Stimulated activated CD4-positive, alpha-beta T cell treated with anti-CD3 and anti-CD28 coated beads, TNF-alpha, amount 100 ng/mL, for 48 hours (primary cell): ENCODE measurements at regions not wholly inside any gene's neighbourhood (a gene's known extent, or its start where the extent isn't known, plus 50 kb on each side); places are given as distances from the start of the nearest gene placed in this dataset.

Experiments used
- DNase-seq, 3 donors: peaks; one replicate each; pipeline ENCODE4 v3.0.0-alpha.2; 2020; ENCODE audit warnings: low read depth in 3 of 3

DNA sequence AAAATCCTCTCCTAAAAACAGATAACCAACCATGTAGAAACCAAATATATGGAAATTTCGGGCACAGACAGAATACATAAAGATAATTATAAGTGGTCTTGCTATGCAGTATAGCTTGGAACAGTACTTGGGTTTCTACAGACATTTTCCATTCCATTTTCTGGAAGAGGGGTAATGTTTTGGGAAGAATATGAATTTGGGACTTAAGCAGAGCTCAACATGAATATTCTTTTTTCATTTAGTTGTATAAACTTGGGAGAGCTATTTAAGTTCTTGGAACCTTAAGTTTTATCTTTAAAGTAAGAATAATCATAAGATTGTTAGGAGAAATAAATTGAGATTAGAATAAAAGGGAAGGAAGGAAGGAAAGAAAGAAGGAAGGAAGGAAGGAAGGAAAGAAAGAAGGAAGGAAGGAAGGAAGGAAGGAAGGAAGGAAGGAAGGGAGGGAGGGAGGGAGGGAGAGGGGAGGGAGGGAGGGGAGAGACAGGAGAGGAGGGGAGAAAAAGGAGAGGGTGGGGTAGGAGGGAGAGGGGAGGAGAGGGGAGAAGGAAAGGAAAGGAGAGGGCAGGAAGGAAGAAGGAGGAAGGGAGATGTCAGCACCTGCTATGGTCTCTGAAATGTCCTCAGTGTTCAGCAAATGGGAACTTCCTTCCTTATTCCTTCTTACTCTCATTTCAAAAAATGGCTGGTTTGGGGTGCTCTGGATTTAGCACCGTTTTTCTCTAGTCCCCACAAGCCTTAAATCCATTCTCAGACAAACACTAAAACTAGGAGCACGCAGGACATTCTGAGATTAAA, 248.3 kb downstream of the LY86 start:
- DNase-seq = no peak

DNA sequence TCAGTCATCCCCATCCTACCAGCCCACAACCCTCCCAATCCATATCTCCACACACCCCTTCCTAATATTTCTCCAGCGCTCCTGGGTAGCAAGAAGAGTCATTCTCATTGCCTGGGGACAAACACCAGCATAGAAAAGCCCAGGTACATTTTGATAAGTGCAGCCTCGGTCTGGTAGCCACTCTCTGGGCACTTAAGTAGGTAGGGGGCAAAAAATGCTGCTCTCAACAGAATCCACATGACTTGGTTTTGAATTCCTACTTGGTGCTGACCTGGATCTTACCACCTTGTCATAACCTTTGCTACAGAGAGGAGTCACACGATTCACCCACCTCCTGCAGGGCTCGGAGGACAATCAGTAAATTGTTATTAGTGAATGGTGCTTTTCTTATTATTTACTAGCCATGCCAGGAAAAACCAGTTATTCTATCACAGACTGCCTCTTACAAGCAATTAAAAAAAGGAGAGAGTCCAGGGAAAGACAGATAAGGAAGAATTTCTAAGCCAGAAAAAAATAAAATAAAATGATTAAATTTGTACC, 249.1 kb downstream of the LY86 start:
- no peak for DNase-seq

DNA sequence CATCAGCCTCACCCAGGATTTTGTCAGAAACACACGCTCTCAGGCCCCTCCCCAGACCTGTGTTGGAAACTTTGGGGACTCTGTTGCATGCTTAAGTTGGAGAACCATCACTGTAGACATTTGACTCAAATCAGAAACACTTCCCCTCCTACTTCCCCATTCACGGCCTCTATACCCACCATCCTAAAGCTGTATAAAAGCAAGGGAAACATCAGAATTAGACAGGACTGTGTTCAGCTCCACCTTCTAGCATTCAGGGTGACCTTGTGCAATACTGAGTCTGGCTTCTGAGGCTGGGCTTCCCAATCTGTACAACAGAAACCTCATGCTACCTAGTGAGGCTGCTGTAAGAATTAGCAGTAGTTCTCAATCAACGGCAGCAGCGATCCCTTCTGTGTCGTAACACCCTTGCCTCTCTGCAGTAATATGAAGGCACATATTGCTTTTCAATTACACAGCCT, 252.3 kb downstream of the LY86 start:
- no peak for DNase-seq

DNA sequence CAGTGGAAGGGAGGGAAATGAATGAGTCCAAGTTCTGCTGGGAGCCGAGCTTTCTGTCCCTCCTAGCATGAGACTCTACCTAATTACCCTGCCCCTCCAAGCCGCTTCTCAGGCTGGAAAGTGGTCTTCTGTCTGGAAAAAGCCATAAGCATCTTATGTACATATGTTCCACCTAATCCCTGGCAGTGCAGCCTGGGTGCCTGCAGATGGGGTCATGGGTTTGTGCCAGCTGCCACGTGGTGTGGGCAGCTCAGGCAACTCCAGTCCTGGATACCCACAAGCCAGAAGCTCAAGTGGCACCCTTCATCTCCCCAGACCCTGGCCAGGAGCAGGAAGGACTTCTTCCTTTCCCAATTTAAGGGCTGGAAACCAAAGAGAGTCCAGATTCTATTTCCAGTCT, 253.1 kb downstream of the LY86 start:
- DNase-seq = no peak

DNA sequence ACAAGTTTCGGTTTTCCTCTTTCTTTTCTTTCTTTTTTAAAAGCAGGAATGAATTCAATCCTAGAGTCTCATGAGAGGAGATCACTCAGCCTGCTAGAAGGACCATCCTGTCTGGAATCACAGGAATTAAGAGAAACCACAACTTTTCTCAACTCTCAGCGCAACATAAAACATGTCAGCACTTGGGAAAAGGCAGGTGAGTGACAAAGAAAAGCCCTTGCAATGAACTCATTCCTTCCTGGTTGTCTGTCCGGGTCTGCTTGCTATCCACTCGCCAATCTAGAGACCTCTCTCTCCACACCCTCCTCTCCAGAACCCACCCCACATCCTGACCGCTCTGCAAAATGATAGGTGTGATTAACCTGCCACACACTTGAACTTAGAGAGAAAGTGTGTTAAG, 253.8 kb downstream of the LY86 start:
- DNase-seq = no peak

DNA sequence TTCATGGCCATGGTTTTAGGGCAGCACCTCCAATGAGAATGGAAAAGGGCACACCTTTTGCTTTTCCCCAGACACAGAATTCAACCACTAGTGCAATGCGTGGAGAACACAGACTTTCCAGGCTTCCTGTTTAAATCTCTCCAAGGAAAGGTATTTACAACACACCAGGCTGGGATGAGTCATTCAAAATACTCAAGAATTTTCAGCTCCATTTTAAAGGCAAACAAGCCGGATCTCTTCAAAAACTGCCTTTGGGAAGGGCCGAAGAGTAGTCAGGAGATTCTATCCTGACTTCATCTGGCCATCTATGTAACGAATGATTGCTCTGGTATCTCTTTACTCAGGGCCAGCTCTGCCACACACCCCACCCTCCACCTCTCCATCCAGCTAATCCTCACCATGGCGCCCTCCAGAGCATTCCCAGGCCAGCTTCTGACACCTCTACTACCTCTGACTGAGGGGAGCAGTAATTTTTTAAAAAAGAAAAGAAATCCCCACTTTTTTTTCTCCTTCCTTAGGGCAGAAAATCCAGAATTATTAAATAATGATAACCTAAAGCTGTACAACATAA, 254.6 kb downstream of the LY86 start:
- no peak for DNase-seq

DNA sequence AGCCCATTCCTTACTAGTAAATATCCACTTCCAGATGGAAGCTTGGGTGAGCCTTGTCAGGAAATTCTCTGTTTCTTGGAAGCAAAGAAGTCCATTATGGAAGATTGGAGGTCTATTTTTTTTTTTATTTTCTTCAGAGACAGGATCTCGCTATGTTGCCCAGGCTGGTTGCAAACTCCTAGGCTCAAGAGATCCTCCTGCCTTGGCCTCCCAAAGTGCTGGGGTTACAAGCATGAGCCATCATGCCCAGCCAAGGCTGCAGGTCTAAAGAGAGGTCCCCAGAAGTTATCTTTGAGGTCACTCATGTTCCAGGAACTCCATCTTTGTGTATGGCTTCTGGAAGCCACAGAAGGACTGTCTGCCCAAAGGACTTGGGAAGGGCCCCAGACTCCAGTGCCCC, 255.3 kb downstream of the LY86 start:
- DNase-seq = no peak

DNA sequence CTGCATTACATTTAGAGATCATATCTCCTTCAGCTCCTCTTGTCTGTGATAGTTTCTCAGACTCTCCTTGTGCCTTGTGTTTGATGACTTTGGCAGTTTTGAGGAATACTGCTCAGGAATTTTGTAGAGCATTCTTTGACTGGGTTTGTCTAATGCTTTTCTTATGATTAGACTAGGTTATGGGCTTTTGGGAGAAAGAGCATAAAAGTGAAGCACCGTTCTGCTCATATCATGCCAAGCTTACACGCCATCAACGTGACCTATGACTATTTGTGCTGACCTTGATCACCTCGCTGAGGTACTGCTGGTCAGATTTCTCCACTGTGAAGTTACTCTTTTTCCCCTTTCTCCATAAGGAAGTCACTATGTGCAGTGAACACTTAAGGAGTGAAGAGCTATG, 256.0 kb downstream of the LY86 start:
- DNase-seq = no peak

DNA sequence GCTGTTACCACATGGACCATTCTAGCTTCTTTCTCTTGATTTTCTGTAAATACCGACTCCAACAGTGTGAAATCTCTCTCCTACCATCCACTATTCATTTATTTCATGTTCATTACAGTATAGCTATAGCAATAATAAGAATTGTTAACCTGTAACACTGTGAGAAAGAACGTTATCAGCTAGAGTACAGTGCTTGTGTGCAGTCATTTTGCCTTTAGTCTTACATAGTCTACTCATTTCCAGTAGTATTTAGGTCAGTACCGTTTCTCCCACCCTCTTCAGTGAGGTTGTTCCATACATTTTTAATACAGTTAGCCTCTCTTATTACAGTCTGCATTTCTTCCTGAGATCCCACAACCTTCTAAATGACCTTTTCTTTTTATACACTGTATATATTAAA, 257.1 kb downstream of the LY86 start:
- no peak for DNase-seq

DNA sequence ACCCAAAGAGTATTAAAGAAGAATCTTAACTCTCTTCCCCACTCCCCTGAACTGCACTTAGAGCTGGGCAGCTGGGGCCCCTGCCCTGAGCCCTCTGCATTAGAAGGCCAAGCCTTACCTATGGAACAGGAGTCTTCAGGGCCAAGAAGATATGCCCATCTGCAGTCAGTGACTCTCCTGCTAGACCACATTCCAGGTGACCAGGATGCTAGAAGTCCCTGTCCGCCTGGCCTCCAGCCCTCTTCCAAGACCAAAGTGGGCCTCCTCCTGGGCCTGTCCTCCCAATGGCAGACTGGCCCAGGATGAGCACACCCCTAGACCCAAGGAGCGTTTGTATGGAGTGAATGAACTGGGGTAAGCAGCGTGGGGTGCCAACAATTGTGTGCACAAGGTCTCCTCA, 259.1 kb downstream of the LY86 start:
- DNase-seq = no peak

DNA sequence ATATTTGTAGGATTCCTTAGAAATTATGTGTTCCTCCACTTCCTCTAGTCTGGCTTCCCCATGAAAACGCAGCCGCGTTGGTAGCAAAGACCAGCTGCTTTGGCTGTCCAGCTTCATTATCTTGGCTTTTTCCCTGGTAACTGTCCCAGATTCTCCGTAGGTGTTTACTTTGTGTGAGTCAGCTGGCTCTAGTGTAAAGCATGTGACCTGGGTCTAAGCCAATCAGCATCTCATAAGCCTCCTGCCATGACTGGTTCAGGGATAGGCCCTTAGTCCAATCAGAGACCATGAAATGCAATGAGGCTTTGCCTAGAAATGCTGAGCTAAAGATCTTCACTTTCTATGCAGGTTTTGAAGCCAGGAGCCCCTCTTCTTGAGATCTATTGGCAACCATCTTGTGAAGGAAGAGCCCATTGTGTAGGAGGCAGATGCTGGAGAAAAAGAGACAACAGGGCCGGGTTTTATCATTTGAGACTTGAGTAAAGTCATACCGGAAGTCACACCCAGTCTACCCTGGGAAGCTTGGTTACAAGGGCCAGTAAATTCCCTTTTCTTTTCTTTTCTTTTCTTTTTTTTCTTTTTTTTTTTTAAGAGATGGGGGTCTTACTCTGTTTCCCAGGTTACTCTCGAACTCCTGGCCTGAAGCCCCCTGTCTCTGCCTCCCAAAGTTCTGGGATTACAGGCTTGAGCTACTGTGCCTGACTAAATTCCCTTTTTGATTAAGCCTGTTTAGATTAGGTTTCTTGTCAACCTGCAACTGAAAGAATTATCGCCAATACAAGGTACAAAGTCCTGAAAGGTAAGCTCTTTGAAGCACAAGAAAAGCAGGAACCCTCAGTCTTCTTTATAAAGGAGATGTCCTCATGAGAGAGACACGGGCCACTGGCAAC, 256.5 kb upstream of the RREB1 start:
- DNase-seq = no peak

DNA sequence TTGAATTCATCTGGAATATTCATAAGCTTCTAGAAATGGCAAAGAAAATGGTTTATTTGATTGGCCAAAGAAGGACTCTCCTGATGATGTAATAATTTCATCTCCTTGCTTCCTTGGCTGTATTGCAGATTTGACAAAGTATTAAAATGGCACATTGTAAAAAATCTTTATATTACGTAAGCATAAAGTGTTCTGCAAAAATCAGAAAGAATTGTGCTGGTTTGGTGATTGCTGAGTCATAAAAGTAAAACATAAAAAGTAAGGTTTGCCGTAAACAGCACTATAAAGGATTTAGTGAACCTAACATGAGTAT, 255.9 kb upstream of the RREB1 start:
- DNase-seq = no peak

DNA sequence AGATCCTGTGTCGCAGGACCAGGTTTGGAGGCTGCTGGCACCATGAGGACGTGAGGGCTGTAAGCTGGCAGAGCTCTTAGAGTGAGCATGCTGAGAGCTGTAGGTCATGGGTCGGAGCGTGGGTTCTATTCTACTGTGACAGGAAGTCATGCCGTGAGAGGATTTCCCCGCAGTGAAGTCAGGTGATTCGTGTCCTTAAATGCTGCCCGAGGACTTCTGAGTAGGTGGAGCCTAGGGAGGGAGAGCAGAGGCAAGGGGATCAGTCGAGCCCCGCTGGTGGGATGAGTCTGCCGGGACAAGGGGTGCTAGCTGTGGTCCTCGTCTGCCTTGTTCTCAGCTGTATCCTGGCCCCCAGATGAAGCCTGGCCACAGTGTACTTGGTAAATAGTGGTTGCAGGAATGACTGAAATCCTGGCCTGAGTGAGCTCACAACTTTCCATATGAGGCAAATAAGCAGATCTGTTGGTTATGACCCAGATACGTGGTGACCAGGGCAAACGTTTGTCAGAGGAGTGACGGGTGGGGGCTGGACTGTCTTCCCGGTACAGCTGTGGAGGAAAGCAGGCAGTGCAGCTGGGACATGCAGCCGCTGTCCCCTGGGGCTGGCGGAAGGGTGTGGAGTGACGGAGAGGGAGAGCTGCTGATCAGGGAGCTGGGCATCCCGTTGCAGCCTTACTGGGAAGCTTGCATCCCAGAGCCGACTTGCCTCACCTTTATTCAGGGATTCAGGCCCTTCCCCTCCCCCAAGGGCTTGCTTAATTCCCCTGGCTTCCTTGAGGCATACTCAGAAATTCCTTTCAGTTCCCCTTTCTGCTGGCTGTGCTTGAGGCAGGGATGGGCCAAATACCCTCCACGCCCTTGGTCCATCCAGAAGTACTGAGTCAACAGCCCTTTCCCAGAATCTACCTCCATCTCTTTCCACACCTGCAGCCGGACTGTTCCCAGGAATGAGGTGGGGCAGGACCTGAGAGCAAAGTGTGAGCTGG, 250.9 kb upstream of the RREB1 start:
- DNase-seq = peak; percentile 26 to 66 (median 56)

DNA sequence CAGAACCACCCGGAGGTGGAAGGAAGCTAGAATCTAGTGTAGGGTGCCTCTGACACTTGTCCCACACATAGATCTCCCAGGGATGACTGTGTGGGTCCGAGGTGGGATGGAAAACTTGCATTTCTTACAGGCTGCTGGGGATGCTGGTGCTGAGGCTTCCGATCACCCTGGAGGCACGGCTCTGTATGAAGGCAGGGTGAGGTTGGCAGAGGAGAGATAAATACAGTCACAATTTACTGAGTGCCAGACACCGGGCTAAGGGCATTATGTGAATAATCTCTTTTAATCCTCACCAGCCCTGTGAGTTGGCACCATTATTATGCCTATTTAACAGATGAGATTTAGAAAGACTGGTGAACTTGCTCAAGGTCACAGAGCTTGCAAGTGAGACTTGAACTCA, 250.2 kb upstream of the RREB1 start:
- no peak for DNase-seq

DNA sequence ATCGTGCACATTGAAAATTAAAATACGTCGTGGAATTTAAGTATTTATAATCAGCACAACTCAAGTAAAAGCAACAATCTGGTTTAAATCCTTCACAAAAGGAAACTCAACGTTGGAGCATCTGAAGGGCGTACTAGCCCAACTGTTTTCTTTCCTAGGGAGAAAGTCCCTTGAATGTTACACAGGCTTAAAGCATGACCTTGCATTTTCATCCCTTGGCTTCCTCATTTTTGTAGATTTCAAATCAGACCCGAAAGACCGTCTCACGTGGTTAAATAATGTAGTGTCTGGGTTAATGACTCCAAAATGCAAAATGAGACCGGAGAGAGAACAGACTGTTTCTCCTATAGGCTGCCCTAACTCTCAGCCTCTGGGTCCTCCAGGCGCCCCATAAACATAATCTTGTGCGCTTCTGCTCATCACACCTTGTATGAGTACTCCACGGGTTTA, 249.2 kb upstream of the RREB1 start:
- no peak for DNase-seq

DNA sequence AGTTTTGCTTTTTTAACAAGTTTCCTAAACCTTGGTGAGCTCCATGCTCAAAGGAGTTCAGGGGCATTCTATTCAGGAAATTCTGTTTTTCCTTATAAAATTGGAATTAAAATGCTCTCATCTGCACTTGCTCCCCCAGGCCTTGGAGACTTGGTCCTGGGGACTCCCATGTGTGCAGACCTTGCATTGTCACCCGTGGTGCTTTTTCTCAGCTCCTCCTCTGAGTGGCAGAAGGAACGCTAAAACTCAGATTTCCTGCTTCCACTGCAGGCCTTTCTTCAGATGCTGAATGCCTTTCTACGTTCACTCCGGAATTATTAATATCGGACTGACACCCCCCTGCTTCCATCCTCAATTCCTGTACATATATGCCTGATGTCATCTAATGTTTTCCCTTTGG, 248.7 kb upstream of the RREB1 start:
- DNase-seq = no peak

DNA sequence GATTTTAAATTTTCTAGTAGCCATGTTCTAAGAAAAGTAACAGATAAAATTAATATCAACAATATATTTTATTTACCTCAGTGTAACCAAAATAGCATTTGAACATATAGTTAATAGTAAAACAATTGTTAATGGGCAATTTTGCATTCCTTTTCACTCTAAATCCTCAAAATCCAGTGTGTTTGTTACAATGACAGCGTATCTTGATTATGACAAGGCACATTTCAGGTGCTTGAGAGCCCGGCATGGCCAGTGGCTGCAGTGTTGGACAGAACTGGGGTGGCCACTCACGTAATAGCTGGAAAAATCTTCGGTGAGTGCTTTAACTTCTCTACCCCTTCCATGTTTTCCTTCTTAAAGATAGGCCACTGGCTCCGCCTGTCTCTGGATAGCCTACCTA, 248.0 kb upstream of the RREB1 start:
- no peak for DNase-seq

DNA sequence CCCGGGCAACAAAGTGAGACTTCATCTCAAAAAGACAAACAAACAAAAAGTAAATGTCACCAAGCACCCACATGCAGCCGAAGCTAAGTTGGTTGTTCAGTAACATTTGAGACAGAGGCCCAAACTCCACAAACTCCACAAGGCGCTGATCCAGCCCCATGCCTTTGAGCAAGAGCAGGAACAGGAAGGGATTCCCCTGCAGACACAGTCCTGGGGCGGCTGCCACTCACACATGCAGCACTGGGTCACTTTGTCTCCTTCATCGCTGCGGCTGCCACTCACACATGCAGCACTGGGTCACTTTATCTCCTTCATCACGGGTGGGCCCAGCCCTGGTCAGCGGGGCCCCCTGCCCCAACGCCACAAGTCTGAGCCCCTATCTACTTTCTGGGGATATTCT, 246.9 kb upstream of the RREB1 start:
- DNase-seq = no peak

DNA sequence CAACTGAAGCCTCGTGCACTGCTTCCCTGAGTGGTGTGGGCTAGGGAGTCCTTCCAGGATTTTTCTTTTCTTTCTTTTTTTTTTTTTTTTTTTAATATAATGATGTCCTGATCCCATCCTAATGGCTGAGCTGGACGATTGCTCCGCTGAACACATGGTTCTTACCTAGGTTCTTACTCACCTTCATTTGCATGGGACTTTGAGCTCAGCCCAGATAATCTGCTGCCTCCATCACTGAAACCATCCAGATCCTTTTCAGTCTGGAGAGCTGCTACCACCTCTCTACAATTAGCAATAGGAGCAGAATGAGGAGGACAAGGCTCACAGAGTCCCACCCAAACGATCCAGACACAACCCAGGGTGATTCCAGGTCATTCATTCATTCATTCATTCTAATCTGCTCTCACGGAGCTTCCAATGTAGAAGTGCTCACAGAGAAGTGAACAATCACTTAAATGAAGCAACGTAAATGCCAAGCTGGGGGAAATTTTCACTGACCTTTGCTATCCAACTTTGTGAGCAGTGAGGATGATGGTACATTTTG, 246.3 kb upstream of the RREB1 start:
- no peak for DNase-seq

DNA sequence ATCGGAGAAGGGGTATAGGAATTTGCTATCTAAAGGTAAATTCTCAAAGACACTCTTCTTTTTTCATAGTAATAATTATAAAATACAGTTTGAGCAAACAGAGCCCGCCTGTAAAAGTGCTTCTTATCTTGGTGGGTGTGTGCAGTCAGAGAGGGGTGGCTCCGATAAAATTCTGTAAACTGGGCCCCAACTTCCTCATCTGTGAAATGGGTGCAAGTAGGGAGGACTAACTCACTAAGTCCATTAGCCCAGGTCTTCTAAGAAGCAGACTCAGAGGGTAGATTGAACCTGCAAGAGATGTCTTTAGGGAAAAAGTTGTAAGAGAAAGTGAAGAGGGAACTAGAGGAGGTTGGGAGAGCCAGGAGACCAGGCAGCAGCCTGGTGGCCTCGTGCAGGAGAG, 245.8 kb upstream of the RREB1 start:
- DNase-seq = no peak
